ENCODE measurements at regions not wholly inside any gene's neighbourhood (a gene's known extent, or its start where the extent isn't known, plus 50 kb on each side); places are given as distances from the start of the nearest gene placed in this dataset.
"Not testable (repeated sequence)": the region's sequence is repeated elsewhere in the genome, so short reads cannot be mapped to it uniquely, and the experiment has no call there.

DNA sequence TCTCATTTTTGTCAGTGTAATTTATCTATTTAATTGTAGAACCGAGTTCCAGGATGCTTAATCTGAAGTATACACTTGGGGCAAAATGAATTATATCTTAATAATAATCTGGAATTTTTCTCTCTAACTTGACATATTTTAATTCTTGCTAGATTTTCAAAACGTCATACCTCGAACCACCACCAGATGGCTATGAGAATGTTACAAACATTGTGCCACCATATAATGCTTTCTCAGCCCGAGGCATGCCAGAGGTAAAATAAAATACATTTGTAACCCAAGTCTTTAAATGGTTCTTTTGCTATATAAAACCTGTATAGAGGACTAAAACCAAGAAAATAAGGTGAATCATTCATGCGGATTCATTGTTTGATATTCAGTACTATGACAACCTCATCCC, 1234.3 kb upstream of the USP9Y start:
- TF ChIP-seq, protein P1, sequence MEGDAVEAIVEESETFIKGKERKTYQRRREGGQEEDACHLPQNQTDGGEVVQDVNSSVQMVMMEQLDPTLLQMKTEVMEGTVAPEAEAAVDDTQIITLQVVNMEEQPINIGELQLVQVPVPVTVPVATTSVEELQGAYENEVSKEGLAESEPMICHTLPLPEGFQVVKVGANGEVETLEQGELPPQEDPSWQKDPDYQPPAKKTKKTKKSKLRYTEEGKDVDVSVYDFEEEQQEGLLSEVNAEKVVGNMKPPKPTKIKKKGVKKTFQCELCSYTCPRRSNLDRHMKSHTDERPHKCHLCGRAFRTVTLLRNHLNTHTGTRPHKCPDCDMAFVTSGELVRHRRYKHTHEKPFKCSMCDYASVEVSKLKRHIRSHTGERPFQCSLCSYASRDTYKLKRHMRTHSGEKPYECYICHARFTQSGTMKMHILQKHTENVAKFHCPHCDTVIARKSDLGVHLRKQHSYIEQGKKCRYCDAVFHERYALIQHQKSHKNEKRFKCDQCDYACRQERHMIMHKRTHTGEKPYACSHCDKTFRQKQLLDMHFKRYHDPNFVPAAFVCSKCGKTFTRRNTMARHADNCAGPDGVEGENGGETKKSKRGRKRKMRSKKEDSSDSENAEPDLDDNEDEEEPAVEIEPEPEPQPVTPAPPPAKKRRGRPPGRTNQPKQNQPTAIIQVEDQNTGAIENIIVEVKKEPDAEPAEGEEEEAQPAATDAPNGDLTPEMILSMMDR (IDR thresholded peaks at IDR 0.05; ENCODE audit: low read depth, low read length), result not testable (repeated sequence)
- TF ChIP-seq EZH2phosphoT487 (IDR thresholded peaks at IDR 0.05; ENCODE audit: low read depth), result not testable (repeated sequence)

Data from OCI-LY3 (cell line).